ENCODE measurements at regions not wholly inside any gene's neighbourhood (a gene's known extent, or its start where the extent isn't known, plus 50 kb on each side); places are given as distances from the start of the nearest gene placed in this dataset.

DNA sequence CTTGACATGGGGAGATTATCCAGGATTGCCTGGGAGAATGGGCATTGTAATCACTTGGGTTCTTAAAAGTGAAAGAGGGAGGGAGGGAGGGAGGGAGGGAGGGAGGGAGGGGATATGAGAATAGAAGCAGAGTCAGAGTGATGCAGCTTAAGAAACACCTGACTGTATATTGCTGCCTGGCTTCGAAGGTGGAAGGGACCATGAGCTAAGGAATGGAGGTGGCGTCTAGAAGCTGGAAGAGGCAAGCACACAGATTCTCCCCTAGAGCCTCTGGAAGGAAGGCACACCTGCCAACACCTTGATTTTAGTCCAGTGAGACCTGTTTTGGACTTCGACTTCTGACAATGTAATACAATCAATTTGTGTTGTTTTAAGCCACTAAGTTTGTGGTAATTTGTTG, 78.4 kb downstream of the PRL start:
- TF ChIP-seq EZH2 (optimal IDR thresholded peaks at IDR 0.05; ENCODE audit: low read depth, low read length): no peak
- TF ChIP-seq, protein P1, sequence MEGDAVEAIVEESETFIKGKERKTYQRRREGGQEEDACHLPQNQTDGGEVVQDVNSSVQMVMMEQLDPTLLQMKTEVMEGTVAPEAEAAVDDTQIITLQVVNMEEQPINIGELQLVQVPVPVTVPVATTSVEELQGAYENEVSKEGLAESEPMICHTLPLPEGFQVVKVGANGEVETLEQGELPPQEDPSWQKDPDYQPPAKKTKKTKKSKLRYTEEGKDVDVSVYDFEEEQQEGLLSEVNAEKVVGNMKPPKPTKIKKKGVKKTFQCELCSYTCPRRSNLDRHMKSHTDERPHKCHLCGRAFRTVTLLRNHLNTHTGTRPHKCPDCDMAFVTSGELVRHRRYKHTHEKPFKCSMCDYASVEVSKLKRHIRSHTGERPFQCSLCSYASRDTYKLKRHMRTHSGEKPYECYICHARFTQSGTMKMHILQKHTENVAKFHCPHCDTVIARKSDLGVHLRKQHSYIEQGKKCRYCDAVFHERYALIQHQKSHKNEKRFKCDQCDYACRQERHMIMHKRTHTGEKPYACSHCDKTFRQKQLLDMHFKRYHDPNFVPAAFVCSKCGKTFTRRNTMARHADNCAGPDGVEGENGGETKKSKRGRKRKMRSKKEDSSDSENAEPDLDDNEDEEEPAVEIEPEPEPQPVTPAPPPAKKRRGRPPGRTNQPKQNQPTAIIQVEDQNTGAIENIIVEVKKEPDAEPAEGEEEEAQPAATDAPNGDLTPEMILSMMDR (IDR thresholded peaks at IDR 0.05; ENCODE audit: low read length): no peak
- no peak for TF ChIP-seq EZH2phosphoT487 (IDR thresholded peaks at IDR 0.05; ENCODE audit: low read length)
- H4K20me1 ChIP-seq (ENCODE audit: insufficient read depth, low read length): no peaks in the 10 kb centered on the region
- no peak for DNase-seq

DNA sequence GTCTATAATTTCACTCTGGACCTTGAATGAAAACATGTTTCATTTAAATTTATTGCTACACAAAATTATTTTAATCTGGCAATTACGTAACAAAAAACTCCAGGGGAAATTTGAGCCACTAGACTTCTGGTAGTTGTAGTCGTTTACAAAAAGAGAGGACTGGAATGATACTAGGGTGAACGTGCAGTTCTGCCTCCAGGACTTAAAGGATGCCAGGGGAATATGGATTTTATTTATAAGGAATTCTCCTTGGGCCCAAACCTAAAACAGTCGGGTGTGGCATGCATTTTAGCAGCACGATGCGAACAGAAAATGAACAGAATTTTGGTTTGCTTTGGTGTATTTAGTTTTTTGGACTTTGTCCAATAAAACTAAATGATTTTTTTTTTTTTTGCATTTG, 76.9 kb downstream of the PRL start:
- Histone ChIP-seq H3K36me3 (replicated peaks; ENCODE audit: insufficient read depth, low read length) (no peaks in the 10 kb centered on the region), H3K27ac (ENCODE audit: low read length) (no peak overlapping the region), H3K9ac (ENCODE audit: low read length) (no peak overlapping the region), H4K20me1 (ENCODE audit: insufficient read depth, low read length) (no peaks in the 10 kb centered on the region), H3K4me3 (ENCODE audit: low read length) (no peak overlapping the region), H3K4me1 (ENCODE audit: low read length) (no peaks in the 10 kb centered on the region), H3K9me3 (replicated peaks; ENCODE audit: insufficient read depth, low read length) (no peaks in the 10 kb centered on the region), H3K27me3 (replicated peaks; ENCODE audit: insufficient read depth, low read length) (no peaks in the 10 kb centered on the region), H2AFZ (ENCODE audit: low read length) (no peak overlapping the region), H3F3A (ENCODE audit: insufficient read depth, low read length) (no peaks in the 10 kb centered on the region), H3K4me2 (ENCODE audit: low read depth, low read length) (no peak overlapping the region), H3K79me2 (ENCODE audit: low read length) (no peaks in the 10 kb centered on the region), H3K9me2 (replicated peaks; ENCODE audit: insufficient read depth, low read length) (no peaks in the 10 kb centered on the region)
- no peak for TF ChIP-seq EZH2phosphoT487 (IDR thresholded peaks at IDR 0.05; ENCODE audit: low read length)
- TF ChIP-seq, protein P1 (IDR thresholded peaks at IDR 0.05; ENCODE audit: low read length): no peak
- TF ChIP-seq EZH2 (optimal IDR thresholded peaks at IDR 0.05; ENCODE audit: low read depth, low read length): no peak
- no peak for DNase-seq

More for the DNA sequence above, 78.4 kb downstream of the PRL start:
- Histone ChIP-seq H3F3A (ENCODE audit: insufficient read depth, low read length) (no peaks in the 10 kb centered on the region), H3K9me2 (replicated peaks; ENCODE audit: insufficient read depth, low read length) (no peaks in the 10 kb centered on the region), H3K9me3 (replicated peaks; ENCODE audit: insufficient read depth, low read length) (no peaks in the 10 kb centered on the region), H3K36me3 (replicated peaks; ENCODE audit: insufficient read depth, low read length) (no peaks in the 10 kb centered on the region), H3K4me3 (ENCODE audit: low read length) (no peak overlapping the region), H3K9ac (ENCODE audit: low read length) (no peak overlapping the region), H3K27ac (ENCODE audit: low read length) (no peak overlapping the region), H3K4me1 (ENCODE audit: low read length) (no peaks in the 10 kb centered on the region), H3K79me2 (ENCODE audit: low read length) (no peaks in the 10 kb centered on the region), H2AFZ (ENCODE audit: low read length) (no peak overlapping the region), H3K27me3 (replicated peaks; ENCODE audit: insufficient read depth, low read length) (no peaks in the 10 kb centered on the region), H3K4me2 (ENCODE audit: low read depth, low read length) (no peak overlapping the region)

DNA sequence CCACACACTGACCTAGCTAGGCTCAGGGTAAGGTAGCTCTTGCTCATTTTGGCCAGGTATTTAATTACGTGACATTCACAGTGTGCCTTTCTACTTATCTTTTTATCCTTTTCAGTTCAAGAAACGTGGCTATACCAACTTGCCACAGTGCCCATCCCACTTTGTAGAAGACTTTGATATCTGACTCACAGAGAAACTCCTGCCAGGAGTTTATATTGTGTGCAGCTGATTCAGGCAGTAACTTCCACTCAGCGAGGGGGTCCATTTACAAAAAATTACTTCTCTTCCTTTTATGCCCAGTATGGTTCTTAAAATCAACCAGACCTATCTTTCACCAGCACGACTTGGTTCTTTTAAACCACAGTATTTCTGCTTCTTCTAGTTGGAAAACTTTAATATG, 75.6 kb downstream of the PRL start:
- Histone ChIP-seq H3K9me2 (replicated peaks; ENCODE audit: insufficient read depth, low read length) (no peaks in the 10 kb centered on the region), H3K9ac (ENCODE audit: low read length) (no peak overlapping the region), H3F3A (ENCODE audit: insufficient read depth, low read length) (no peaks in the 10 kb centered on the region), H3K27ac (ENCODE audit: low read length) (no peak overlapping the region), H2AFZ (ENCODE audit: low read length) (no peak overlapping the region), H3K4me3 (ENCODE audit: low read length) (no peak overlapping the region), H3K36me3 (replicated peaks; ENCODE audit: insufficient read depth, low read length) (no peaks in the 10 kb centered on the region), H3K27me3 (replicated peaks; ENCODE audit: insufficient read depth, low read length) (no peaks in the 10 kb centered on the region), H3K4me1 (ENCODE audit: low read length) (no peaks in the 10 kb centered on the region), H3K79me2 (ENCODE audit: low read length) (no peaks in the 10 kb centered on the region), H3K9me3 (replicated peaks; ENCODE audit: insufficient read depth, low read length) (no peaks in the 10 kb centered on the region), H3K4me2 (ENCODE audit: low read depth, low read length) (no peak overlapping the region), H4K20me1 (ENCODE audit: insufficient read depth, low read length) (no peaks in the 10 kb centered on the region)
- TF ChIP-seq, protein P1 (IDR thresholded peaks at IDR 0.05; ENCODE audit: low read length): no peak
- no peak for DNase-seq

Measured in MM.1S (cell line).